NCI-H2029 (cell line): ENCODE measurements at regions not wholly inside any gene's neighbourhood (a gene's known extent, or its start where the extent isn't known, plus 50 kb on each side); places are given as distances from the start of the nearest gene placed in this dataset.
"Not testable (repeated sequence)": the region's sequence is repeated elsewhere in the genome, so short reads cannot be mapped to it uniquely, and the experiment has no call there.

ENCODE experiments used
- DNase-seq: peaks from one replicate; lab custom pipeline; 2025; lab: John Stamatoyannopoulos, UW

GRCh38 chr7:125382401-125382800, 452.8 kb upstream of the POT1 start:
- DNase-seq, result no peak

GRCh38 chr7:125375942-125376341, 446.3 kb upstream of the POT1 start:
- no peak for DNase-seq

GRCh38 chr7:125370502-125370901, 440.9 kb upstream of the POT1 start:
- no peak for DNase-seq

- no peak for DNase-seq
Measured at GRCh38 chr7:125363873-125364272, 434.2 kb upstream of the POT1 start.

- no peak for DNase-seq
Measured at GRCh38 chr7:125358551-125359167, 429.0 kb upstream of the POT1 start.

GRCh38 chr7:125357676-125358455, 428.2 kb upstream of the POT1 start:
- no peak for DNase-seq

DNA sequence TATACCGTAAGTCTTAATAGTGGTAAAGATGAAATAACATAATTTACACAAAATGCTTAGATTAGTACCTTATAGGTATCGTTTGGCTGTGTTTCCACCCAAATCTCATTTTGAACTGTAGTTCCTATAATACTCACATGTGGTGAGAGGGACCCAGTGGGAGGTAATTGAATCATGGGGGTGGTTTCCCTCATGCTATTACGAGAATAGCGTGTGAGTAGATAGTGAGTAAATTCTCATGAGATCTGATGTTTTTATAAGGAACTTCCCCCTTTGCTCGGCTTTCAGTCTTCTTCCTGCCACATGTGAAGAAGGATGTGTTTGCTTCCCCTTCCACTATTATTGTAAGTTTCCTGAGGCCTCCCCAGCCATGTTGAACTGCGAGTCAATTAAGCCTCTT, 426.3 kb upstream of the POT1 start:
- DNase-seq, result no peak

GRCh38 chr7:125347269-125347668, 417.6 kb upstream of the POT1 start:
- no peak for DNase-seq

DNA sequence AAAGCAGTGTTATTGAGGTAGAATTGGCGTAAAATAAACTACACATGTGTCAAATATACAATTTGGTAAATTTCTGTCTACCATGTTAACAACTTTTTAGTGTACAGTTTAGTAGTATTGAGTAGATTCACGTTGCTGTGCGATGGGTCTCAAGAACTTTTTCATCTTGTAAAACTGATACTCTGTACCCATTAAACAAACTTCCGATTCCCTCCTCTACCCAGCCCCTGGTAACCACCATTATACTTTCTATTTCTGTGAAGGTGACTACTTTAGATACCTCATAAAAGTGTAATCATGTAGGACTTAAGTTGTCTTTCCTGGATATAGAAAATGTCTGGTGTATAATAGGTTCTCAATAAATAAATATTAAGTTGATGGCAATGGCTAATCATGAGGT, 408.5 kb upstream of the POT1 start:
- no peak for DNase-seq

DNA sequence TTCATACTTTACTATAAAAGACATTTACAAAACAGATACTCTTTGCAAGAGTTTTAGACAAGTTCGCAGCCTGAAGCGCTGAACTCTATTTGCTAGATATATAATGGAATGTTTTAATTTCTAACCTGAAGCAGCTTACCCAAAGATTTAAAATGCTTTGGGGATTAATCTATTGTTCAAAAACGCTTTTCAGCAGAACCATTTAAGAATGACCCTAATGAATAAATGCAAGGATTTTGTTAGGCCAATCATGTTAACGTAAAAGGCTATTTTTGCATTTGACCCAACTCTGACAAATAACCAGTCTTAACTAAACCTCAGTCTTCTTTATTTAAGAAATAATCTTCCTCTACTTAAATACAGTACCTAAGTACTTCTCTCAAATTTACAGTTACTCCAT, 406.7 kb upstream of the POT1 start:
- DNase-seq, result no peak

DNA sequence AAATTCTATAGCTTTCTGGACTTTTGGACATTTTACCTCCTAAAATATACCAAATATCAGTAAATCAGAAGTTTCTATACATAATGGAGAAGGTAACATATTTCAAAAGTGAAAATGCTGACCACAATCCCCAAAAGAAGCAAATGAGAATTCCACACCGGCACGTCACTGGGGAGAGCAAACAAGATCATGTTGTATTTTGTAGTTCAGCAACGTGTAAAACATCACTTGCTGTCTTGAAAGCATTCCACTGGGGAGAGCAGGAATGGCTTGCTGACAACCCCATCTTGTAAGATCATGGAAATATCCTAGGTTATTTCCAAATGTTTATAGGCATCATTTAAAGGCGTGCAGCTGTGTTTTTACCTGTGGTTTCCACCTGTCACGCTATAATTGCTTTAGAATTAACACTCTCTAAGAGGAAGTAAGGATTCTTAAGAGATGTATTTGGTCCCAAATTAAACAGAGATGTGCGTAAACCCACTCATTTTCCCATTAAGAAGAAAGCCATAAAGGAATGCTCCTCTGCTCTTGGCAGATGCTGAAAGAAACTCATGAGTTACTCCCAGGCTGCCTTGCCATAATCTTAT, 397.1 kb upstream of the POT1 start:
- DNase-seq, result no peak

GRCh38 chr7:125316466-125316865, 386.8 kb upstream of the POT1 start:
- DNase-seq, result no peak

- DNase-seq, result no peak
Measured at GRCh38 chr7:125299003-125299765, 369.6 kb upstream of the POT1 start.

GRCh38 chr7:125279961-125280360, 350.3 kb upstream of the POT1 start:
- DNase-seq, result peak; percentile 5

DNA sequence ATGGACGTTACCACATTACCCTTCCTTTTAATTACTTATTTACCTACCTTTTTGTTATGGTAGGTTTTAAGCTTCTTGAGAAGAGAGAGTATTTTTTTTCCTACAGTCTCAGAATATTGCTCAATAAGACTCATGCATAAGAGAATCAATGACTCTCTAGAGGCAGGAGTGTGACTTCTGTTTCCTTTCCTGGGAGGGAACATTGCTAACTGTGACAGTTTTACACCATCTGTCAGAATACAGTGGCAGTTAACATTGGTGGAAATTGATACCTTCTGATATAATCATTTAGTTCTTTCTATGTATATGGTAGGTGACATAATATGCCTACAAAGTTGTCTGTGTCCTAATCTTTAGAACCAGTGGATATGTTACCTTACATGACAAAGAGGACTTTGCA, 348.7 kb upstream of the POT1 start:
- no peak for DNase-seq

- not testable (repeated sequence) for DNase-seq
Measured at GRCh38 chr7:125274742-125275141, 345.1 kb upstream of the POT1 start.

DNA sequence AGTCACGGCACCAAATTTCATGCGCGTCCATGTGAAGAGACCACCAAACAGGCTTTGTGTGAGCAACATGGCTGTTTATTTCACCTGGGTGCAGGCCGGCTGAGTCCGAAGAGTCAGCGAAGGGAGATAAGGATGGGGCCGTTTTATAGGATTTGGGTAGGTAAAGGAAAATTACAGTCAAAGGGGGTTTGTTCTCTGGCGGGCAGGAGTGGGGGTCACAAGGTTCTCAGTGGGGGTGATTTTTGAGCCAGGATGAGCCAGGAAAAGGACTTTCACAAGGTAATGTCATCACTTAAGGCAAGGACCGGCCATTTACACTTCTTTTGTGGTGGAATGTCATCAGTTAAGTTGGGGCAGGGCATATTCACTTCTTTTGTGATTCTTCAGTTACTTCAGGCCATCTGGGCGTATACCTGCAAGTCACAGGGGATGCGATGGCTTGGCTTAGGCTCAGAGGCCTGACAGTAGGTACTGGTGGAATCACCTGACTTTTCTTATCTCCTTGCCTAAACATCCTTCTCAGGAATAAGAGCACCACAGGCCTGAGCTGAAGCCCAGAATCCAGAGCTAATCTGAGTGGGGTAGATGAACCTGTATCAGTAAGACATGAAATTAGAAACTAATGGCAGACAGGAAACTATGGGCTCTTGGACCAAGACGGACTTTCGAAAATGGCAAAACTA, 334.7 kb upstream of the POT1 start:
- DNase-seq, result not testable (repeated sequence)

- not testable (repeated sequence) for DNase-seq
Measured at GRCh38 chr7:125258876-125259417, 329.3 kb upstream of the POT1 start.

- DNase-seq, result no peak
Measured at GRCh38 chr7:125257617-125258016, 328.0 kb upstream of the POT1 start.

DNA sequence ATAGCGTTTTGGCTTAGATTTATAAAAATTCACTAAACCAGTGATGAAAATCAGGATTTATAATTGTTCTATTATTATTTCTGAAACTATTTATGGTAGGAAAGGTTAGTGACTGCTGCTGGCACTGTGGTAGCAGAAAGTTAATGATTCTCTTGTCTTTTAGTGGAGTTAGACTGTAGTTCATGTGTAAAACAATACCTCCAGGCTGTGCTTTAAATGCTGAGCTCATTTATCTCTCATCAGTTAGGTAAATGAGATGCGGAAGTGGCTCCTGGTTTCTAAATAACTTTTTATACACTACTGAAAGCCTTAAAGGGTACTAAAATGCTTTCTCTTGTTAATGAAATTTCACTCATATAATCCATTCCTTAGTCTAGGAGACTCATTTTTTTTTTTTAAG, 326.8 kb upstream of the POT1 start:
- DNase-seq, result no peak

DNA sequence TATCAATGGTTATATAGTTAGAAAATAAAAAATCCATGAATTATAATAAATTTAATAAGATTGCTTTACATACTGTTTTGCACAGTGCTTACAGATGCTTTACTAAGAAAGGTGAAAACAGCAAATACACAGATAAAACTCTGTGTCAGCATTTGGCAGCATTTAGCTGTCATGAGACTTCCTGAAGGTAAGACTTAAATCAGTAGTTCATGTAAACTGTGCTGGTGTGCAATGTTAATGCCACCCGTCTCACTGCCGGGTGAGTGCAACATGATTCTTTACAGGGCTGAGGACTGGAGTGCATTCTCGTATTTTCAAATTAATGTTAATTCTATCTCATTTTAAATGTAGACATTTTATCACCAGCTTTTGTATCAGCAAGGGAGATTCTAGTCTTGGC, 326.2 kb upstream of the POT1 start:
- no peak for DNase-seq

- DNase-seq, result no peak
Measured at GRCh38 chr7:125254566-125254965, 324.9 kb upstream of the POT1 start.
